Activated T-helper 1 cell treated with anti-CD3 and anti-CD28 coated beads, Interleukin-2, amount 50 U/mL, for 16 hours (primary cell): ENCODE measurements at regions not wholly inside any gene's neighbourhood (a gene's known extent, or its start where the extent isn't known, plus 50 kb on each side); places are given as distances from the start of the nearest gene placed in this dataset.
A peak's percentile ranks its signal among the peaks of the same experiment; 100 is the strongest.
"Not testable (repeated sequence)": the region's sequence is repeated elsewhere in the genome, so short reads cannot be mapped to it uniquely, and the experiment has no call there.

Experiments used
- DNase-seq, 2 donors: peaks; one replicate each; pipeline ENCODE4 v3.0.0-alpha.2; 2020; ENCODE audit warnings: low read depth in 1 of 2, low spot score in 1 of 2

DNA sequence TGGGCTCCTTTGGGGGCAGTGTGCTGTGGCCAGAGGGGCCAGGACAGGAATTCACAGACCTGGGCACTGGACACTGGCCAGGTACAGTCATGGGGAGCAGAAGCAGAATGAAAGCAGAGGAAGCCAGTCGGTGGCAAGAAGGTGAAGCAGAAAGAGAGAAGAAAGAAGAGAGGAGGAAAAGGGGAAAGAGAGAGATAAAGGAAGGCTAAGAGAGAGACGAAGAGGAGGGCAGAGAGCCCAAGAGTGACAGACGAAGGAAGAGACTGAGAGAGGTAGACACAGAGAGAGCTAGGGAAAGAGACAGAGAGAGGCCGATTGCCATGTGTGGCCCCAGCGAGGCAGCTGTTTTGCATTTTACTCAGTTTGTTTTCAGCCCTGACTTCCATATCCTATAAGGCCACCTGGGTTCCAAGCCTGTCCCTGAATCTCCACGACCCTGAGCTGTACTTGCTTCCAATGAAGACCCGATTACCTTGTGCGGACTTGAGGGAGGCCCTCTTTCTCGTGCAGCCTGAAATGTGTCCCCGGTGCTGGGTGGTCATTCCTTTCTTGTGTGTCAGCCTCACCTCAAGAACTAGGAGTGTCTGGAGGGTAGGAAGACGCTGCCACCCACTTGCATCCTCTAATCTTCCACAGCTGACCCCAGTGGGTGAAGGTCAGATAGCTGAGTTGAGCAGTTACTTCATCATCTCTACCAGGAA lies 73.9 kb downstream of the LSM3 start:
- no peak for DNase-seq

GRCh38 chr3:14253022-14253706 lies 74.5 kb downstream of the LSM3 start:
- DNase-seq: no peak

DNA sequence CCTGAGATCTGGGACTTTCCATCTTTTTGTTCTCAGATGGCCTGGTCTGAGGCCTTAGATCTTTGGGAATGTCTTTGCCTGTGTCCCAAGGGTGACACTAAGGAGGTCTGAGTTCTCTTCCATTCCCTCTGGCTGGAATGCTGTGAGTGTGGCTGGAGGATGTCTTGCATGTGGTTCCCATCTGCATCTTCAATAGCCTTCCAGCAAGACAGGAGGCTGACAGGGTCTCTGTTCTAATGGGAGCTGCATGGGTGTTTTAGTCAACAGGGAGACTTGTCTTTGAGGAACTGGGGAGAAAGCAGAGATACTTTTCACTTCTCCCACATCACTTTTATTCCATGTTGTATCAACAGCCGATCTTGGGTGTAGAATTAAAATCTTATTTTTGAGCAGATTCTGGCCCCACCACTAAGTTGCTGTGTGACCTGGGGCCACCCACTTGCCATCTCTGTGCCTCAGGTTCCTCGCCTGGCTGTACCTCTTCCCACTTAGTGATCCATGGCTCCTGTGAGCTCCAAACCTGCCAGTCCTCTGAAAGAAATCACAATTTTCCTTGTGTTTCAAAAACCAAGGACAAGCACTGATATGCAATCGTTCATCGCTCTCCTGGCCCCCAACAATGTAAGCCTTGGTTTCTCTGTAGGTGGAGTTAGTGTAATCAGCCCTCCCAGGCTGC lies 75.2 kb downstream of the LSM3 start:
- DNase-seq: no peak

DNA sequence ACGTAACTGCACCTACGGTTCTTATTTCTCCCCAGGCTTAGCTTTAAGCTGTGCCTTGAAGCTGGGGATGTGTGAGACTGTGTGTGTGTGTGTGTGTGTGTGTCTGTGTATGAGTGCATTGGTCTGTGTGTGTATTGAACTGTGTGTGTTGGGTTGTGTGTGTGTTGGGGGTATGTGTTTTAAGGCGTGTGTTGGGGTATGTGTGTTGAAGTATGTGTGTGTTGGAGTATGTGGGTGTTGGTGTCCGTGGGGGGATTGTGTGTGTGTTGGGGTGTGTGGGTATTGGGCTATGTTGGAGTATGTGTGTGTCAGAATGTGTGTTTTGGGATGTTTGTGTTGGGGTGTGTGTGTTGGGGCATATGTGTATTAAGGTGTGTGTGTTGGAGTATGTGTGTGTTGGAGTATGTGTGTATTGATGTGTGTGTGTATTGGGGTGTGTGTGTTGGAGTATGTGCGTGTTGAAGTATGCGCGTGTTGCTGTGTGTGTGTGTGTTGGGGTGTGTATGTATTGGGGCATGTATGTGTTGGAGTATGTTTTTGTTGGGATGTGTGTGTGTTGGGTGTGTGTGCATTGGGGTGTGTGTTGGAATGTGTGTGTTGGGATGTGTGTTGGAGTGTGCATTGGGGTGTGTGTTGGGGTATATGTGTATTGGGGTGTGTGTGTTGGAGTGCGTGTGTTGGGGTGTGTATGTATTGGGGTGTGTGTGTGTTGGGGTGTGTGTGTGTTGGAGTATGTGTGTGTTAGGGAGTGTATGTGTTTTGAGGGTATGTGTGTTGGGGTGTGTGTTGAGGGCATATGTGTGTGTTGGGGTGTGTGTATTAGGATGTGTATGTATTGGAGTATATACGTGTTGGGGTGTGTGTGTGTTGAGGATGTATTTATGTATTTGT lies 76.4 kb downstream of the LSM3 start:
- no peak for DNase-seq

- no peak for DNase-seq
These were observed 77.4 kb downstream of the LSM3 start for GRCh38 chr3:14256046-14256445.

DNA sequence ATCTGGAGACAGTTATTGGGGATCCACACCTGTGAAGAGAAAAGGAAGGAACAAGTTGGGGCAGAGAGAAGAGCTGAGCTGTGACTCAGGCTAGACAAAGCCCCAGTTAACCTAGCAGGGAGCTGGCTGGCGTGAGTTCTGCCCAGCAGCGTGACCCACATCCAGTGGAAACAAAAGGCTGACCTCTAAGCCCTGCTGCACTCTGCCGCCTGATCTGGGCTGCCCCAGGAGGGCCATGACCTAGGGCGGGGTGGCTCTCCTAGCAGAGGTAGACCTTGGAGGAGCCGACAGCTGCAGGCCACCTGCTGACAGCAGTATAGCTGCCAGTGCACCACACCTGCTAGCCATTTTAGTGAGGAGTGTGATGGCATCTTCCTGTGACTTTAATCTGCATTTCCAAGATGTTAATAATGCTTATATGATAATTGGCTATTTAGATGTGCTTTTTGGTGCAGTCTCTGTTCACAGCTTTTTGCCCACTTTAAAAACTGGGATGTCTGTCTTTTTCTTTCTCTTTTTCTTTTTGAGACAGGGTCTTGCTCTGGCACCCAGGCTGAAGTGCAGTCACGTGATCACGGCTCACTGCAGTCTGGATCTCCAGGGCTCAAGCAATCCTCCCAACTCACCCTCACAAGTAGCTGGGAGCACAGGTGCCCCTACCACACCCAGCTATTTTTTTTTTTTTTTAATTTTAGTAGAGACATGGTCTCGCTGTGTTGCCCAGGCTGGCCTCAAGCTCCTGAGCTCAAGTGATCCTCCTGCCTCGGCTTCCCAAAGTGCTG lies 78.1 kb downstream of the LSM3 start:
- no peak for DNase-seq

GRCh38 chr3:14258906-14259904 lies 80.6 kb downstream of the LSM3 start:
- no peak for DNase-seq

DNA sequence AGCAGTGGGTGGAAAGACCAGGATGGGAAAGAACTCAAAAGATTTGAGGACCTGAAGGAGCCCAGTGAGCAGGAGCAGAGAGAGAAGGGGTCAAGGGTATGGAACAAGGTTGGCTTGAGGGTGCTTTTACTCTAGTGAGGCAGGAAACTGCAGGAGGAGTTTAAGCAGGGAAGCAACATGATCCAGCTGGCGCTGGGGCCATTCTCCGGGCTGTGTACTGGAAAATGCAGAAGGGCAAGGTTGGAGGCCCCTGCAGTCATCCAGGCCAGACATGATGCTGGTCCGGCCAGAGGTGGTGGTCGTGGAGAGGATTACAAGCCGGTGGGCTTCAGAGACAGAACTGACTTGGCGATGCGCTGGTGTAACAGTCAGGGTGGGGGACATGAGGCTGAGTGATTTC lies 81.8 kb downstream of the LSM3 start:
- DNase-seq: no peak

DNA sequence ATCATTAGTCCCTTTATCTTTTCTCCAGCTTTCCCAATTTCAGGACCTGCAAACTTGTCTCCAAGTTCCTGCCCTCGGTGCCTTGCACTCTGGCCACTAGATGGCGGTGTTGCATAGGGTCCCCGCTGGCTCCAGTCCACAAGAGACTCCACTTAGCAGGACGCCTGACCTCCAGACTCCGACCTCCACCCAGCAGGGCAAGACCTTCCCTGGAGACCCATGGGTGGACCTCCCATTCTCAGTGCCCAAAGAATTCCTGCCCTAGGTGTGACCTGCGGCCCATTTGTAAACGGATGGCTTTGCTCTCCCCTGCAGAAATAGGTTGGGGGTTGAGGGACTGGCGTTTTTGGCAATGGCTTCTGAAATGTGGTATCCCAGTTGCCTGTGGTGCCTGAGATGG lies 82.6 kb downstream of the LSM3 start:
- DNase-seq: peak; percentile 60 to 61

DNA sequence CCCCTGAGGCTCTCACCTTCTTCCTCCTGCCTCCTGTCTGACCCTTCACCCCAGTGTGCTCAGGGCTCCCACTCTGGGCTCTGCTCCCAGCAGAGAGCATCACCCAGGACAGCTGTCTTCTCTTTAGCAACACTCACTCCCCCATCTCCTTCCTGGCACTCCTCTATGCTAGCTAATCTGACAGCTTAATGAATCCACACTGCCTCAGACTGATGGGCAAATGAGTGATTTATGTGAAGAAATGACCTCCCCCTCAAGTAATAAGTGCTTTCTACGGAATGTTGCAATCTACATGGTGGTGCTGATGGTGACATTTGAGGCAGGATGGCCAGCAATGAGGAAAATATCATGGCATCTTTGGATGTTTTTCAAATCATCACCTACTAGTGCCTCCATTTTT lies 83.6 kb downstream of the LSM3 start:
- DNase-seq: no peak

- no peak for DNase-seq
These were observed 84.2 kb downstream of the LSM3 start for GRCh38 chr3:14262867-14263266.

GRCh38 chr3:14263317-14264005 lies 84.8 kb downstream of the LSM3 start:
- no peak for DNase-seq

DNA sequence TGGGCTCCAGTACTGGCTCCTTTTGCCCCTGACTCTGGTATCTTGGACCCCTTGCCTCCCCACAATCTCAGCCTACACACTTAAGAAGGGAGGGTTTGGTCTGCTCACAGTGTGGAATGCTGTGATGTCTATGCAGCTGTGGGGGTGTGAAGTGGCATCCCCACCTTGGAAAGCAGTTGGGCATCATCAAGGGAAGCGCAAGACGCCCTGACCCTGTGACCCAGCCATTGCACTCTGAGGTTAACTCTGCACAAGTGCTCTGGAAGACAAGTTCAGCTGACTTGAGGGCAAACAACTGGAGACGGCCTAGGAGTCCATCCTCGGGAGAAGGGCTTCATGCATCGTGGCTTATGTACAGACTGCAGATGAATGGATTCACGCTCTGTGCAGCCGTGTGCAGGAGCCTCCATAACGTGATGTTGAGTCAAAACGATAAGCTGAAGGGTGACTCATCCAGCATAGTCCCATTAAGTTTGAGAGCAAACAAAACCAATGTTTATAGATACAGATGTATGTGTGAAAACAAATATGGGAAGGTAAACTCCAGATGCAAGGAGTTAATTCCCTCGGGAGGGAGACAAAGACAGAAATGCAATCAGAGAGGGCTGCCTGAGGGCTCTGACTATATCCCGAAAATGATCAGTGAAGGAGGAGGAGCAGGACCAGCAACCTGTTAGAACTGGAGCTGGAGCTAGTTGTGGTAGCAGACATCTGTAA lies 86.8 kb downstream of the LSM3 start:
- no peak for DNase-seq

- DNase-seq: no peak
These were observed 87.7 kb downstream of the LSM3 start for GRCh38 chr3:14266361-14266760.

DNA sequence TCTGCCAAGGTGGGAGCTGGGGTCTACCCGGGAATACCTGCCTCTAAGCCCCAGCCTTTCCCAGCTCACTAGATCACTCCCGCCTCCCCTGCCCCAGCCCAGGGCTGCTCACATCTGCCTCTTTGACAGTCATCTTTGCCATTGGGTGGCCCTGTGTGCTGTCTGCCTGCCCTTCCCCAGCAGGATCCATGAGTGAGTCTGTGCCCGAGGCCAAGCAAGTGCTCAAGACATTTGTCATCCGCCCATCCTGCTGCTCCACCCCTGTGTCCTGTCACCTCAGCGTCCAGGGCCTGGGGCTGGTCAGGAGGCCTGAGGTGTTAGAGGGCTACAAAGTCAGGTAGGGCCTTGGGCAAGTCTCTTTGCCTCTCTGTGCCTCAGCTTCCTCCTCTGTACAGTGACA lies 89.4 kb downstream of the LSM3 start:
- DNase-seq: no peak

GRCh38 chr3:14268897-14269296 lies 90.3 kb downstream of the LSM3 start:
- no peak for DNase-seq

GRCh38 chr3:14272041-14272958 lies 93.7 kb downstream of the LSM3 start:
- not testable (repeated sequence) for DNase-seq
